HG02610 (cell line): ENCODE measurements at regions not wholly inside any gene's neighbourhood (a gene's known extent, or its start where the extent isn't known, plus 50 kb on each side); places are given as distances from the start of the nearest gene placed in this dataset.
"Not testable (repeated sequence)": the region's sequence is repeated elsewhere in the genome, so short reads cannot be mapped to it uniquely, and the experiment has no call there.

Experiments
- ATAC-seq: cut with Tn5 transposase; IDR thresholded peaks from one replicate; pipeline ENCODE4 v1.9.1; 2021; ENCODE audit warnings: mild to moderate bottlenecking, moderate library complexity; ENCODE audit not compliant: unreplicated experiment

DNA sequence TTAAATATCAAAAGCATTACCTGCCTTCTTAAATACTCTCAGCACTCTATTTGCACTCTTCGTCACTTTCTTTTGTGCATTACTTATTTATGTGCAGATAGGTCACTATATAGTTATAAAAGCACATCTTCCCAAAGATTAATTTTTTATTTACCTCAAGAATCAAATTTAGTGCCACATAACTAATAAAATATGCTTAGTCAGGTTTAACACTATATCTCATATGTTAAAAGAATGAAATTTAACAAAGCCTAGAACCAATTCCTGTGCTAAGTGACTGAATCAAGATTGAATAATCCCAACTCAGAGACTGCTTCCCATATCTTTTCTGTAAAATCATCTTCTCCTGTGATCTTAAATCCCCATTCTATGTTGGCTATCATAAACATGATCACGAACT lies 957.5 kb upstream of the NXPH2 start:
- no peak for ATAC-seq

DNA sequence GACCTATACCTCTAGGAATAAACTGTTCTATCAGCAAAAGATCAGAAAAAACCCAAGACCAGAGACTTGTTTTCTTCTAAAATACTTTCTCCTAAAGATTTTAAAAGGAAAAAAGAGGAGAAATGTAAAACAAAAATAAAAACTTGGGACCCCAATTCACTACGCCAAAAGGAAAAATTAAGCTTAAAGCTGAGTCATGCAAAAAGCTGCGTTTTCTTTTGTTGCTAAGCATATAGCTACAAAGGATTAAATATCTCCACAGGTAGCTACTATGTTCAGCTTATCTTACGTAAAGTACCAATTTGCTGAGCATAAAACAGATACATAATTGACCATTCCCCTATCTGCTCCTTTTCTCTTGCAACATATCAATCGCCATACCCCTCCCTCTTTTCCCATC lies 950.0 kb upstream of the NXPH2 start:
- no peak for ATAC-seq

DNA sequence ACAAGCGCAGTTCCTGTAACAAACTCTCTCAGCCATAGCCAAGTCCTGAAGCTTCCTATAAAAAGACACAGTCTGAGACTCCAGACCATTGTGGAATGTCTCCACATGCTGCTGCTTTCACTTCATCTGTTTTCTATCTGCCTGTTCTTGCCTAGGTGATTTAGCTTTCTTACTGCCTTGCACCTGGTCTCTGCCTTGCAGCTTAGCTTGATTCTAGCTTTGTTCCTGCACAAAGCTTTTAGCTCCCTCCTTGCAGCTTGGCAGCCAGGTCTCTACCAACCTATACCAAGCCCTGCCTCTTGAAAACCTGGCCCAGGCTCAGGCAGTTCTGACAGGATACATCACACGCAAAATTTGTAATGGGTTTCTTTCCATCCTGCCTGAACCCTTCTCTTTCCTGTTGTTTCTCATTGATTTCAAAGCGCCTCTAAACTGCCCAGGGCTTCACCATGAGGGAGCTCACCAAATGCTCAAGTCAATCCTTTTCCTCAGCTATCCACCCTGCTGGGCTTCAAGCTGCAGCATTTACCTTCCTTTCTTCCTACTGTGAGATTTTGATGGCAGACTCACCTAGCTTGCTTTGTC lies 941.3 kb upstream of the NXPH2 start:
- no peak for ATAC-seq

DNA sequence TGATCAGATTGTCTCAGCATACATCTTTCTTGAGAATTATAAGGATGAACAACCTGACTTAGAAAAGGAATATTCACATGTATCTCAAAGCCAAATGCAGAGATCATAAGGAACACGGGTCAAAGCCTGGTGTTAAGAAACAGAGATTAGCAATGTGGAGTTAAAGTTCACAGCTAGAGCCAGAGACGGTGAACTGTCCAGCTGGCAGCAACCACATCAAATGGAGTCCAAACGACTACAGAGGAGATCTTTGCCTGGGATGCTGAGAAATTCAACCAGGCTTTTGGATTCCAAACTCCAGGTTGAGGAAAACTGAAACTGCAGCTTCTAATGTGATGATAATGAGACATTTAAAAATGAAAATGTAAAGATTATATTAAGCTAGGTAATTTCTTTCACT lies 939.9 kb upstream of the NXPH2 start:
- ATAC-seq = no peak

DNA sequence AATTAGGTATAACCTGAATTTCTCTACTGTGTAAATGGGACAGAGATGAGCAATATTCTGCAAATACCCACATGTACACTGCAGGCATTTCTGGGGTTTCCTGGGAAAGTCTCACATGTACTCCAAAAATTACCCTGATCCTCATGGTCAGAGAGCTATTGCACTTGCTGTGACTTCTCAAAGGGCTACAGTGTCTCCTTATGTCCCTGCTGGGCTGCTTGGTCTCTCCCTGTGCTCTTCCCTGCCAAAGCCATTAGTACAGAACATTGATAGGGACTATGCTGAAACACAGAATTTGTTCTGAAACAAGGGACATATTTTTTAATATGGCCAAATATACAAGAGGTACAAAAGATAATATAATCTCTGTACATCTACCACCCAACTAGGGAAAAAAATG lies 924.4 kb upstream of the NXPH2 start:
- ATAC-seq = no peak

DNA sequence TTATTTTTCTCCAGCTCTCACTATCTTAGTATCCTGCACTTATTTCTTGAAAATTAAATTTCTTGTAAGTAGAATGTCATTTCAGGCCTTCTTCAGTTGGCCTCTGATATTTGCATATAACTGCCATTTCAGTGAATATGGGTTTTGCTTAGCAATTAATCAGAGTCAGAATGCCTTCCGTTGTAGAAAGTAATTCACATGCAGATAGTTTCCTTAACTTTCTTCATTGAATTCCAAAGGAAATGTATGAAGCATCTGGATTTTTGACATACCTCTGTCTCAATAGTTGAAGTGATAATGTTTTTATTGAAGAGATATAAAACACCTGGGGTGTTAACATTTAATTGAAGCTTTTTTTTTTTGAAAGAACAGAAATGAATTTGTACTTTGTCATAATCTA lies 914.1 kb upstream of the NXPH2 start:
- no peak for ATAC-seq

DNA sequence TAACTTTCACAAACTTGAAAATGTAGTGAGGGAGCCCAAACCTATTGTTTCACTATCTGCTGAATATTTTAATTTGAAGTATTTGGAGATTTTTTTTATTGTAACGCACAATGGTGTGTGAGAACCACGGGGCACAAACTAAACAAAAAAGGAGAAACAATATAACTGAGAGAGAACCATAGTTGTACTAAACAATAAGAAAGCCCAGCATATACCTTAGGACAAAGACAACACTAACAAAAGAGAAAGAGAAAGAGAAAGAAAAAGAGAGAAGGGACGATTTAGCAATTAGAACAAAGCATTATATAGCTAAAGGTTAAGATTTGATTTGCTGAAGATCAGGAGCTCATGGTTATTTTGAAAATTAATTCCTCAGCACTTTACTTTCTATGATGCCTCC lies 906.0 kb upstream of the NXPH2 start:
- no peak for ATAC-seq

DNA sequence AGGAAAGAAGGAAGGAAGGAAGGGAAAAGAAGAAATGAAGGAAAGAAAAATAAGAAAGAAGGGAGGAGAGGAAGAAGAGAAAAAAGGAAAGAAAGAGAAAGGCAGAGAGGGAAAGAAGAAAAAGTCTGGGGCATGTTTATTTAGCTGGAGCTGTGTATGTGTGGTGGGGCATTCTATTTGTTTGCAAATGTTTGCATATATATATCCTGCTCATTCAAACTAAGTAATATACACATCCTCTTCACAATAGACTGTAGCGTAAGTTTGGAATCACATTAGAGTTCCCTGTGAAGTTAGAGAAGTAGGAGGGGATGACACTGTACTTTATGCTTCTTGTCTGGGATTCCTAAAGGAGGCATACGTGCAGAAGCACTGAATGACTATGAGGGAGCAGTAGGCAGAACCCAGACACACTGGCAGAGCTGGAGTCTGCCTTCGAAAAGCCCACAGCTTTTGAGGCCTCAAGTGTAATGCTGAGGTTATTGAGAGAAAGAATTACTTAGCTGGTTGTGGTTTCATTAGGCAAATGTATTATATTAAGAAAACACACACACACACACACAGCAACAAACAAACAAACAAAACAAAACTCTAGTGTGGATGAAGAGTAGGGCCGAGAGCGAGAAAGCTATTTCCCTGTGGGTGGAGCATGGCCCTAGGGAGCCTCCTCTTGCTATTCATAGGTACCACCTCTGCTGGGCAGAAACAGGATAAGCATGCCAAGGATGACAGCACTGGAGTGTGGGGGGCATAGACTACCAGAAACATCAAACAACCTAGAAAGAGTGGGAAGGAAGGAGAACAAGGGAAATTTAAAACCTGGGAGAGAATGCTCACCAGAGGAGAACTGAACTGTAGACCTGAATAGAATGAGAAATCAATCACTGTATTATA lies 905.1 kb upstream of the NXPH2 start:
- no peak for ATAC-seq

DNA sequence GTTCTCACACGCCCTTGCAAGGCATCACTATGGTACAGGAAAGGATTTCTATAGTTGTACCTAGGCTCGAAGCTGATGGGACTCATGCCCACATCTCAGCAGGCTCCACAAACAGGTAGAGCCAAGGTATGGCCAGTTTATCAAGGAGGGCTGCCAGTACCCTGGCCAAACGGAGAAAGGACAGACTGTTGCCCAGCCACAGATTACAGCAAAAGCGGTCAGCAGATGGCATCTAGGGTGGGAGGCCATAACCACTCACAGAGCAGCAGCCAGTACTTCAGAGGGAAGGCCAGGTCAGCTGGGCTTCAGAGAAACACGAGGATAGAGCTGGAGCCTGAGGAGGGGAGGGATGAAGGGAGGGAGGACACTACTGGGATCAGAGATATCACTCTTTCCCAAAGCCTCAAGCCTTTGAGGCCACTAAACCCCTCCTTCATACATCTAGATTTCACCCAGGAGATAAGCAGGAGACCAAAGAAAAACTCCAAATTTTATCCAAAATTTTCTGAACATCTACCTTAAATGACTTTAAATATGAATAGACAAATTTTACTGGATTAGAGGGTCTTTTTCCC lies 904.2 kb upstream of the NXPH2 start:
- no peak for ATAC-seq

DNA sequence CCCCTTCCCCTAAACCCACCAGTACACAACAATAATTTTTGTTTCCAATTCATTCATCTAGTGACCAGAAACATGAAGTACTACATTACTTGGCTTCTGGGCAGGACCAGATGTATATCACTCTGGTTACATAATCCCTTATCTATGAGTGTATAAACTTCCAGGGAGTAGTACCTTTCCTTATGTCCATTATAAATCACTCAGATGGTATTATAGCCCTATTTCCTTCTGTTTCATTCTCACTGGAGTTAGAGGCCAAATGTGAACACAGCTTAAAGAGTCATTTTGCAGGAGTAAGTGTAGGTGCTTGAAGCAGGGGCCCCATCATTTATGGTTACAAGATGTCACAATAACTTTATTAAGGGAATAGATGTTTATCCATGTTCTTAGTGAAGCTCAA lies 894.4 kb upstream of the NXPH2 start:
- no peak for ATAC-seq

DNA sequence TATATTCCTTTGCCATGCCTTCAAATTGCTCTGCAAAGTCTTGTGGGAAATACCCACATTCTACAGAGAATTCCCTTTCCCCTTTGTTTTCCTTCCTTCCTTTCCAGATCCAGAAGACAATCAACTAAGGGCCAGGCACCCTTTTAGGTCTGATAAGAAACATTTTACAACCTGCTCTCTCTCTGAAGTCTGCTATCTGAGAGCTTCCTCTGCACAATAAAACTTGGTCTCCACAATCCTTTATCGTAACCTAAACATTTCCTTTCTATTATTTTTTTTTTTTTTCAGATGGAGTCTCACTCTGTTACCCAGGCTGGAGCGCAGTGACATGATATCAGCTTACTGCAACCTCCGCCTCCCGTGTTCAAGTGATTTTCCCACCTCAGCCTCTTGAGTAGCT lies 893.3 kb upstream of the NXPH2 start:
- ATAC-seq = not testable (repeated sequence)

DNA sequence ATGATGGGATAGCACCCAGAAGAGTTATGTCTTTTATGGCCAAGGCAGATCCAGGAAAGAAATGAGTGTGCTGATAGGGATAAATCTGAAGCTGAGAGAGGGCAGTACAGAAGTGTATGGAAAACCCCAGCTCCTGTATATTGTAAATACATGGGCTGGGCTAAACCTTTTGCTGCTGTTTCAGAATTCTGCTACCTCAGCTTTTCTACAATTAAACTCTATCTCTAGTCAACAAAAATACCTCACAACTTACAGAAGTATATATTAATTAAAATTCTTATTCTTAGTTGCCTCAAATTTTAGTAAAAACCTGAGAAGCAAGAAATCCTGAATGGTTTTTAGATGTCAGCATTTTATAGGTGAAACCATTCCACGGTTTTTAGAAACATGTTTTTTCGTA lies 889.5 kb upstream of the NXPH2 start:
- ATAC-seq = no peak

DNA sequence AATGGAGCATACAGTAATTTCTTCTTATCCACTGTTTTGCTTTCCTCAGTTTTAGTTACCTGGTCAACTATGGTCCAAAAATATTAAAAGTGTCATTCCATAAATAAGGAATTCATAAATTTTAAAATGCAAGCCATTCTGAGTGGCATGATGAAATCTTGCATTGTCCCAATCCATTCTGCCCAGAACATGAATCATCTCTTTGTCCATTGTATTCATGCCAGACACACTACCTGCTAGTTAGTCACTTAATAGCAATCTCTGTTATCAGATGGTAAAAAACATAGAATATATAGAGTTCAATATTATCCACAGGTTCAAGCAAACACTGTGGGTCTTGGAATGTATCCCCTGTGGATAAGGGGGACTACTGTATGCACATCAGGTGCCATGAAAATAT lies 872.2 kb upstream of the NXPH2 start:
- ATAC-seq = no peak

DNA sequence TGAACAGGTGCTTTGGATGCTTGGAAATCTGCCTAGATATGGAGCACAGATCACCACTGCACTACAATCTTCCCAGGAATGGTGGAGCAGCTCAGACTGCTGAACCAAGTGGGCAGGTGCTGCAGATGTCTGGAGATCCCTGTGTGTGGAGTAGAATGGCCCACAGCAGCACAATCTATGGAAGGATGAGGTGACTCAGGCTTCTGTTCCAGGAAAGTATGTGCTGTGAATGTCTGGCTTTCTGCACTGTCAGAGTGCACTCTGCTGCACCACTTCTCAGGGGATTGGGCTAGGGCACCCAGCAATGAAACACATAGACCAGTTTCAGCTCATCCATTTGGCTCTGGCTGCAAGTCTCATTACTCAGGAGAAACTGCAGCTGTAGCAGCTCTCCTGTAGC lies 865.4 kb upstream of the NXPH2 start:
- ATAC-seq = no peak

DNA sequence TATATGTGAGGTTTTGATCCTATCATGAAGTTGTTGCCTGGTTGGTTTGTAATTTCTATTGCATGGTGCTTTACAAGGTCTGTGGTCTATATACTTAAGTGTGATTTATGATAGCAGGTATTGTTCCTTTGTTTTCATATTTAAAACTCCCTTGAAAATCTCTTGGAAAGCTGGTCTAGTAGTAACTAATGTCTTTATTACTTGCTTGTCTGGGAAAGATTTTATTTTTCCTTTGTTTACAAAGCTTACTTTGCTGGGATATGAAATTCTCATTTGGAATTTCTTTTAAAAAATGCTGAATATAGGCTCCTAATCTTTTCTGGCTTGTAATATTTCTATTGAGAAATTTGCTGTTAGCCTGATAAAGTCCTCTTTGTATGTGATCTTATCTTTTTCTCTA lies 862.9 kb upstream of the NXPH2 start:
- ATAC-seq = no peak

DNA sequence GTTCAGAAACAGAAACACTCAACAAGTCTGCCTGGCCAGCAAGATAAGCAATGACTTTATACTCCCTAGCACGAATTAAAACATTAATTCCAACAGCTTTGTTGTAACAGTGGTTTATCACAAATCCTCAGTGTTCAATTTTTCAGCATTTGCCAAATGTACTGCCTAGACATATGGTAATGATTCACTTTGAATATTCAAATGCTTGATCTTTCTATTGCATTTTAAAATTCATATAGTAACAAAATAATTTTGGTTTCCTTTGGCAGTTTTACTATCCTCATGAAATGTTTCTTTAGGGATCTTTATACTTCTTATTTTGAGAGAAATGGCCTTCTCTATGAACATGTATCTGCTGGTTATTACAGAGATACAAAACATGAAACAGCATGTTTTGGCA lies 851.8 kb upstream of the NXPH2 start:
- ATAC-seq = no peak

DNA sequence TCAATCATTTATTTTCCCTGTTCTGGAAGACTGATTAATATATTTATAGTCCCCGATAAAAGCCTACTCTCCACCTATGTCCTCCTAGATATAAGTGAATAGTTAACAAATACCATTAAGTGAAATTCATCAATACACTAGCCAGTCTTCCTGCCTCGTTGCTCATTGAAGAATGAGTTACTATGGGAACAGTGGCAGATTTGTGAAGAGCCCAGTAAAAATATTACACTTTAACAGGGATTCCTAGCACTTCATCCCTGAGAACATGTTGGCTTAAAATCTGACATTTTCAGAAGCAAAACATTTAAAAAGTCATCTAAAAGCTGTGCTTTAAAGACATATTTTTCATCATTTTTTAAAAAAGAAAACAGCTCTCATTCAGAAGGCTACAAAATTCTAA lies 848.7 kb upstream of the NXPH2 start:
- no peak for ATAC-seq

DNA sequence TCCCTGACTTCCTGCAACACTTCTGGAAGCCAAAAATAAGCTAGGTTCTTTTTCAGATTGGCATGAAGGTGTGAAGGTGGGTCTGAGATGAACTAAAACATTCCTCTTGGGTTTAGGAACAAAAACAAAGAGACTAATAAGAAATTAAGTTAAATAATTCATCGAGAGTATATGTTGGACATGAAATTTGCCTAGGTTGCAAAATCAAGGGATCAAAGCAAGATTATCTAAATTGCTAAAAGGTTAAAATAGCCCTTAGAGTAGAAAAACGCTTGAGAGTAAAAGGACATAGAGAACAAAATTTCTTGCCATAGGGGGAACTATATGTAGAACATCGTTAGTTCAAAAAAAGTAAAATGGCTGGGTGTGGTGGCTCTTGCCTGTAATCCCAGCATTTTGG lies 845.9 kb upstream of the NXPH2 start:
- no peak for ATAC-seq

DNA sequence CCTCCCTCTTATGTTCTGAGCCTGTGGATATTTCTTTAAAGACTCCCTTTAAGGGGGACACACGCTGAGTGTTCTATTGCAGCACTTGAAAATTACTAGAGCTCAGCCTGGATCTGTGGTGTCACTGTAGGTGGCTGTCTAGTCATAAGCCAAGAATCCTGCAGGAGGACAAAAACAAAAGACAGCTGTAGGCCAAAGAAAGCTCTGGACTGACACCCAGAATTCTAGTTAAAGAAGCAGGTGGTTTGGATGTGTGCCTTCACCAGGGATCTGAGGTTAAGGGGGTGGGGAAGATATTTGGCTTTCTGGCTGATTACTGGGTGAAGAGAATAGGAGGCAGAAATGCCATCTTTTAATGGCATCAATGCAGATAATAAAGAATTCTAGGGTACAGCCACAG lies 842.5 kb upstream of the NXPH2 start:
- ATAC-seq = no peak

DNA sequence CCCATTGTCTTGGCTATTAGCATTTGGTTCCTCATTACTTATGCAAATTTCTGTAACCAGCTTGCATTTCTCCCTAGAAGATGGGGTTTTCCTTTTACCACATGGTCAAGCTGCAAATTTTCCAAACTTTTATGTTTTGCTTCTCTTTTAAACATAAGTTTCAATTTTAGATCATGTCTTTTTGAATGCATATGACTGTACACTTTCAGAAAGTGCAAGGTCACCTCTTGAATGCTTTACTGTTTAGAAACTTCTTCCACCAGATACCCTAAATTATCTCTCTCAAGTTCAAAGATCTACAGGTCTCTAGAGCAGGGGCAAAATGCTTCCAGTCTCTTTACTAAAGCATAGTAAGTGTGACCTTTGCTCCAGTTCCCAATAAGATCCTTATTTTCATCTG lies 837.6 kb upstream of the NXPH2 start:
- ATAC-seq = peak; percentile 68

DNA sequence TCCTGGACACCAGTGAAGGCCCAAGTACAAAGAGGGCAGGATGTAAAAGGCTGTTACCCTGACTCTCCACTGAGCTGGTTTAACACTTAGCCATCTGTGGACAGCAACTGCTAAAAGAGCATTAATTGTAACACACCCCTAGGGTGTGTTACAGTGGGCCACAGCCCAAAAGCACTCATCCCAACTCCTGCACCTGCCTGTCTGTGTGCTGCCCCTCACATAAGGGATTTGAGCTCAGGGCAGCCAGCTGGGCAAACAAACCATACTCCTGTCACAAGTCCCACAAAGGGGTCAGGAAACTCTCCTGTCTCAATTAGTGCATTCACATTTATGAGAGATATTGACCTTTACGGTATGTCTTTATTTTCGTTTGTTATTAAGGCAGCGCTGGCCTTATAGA lies 833.1 kb upstream of the NXPH2 start:
- ATAC-seq = no peak

DNA sequence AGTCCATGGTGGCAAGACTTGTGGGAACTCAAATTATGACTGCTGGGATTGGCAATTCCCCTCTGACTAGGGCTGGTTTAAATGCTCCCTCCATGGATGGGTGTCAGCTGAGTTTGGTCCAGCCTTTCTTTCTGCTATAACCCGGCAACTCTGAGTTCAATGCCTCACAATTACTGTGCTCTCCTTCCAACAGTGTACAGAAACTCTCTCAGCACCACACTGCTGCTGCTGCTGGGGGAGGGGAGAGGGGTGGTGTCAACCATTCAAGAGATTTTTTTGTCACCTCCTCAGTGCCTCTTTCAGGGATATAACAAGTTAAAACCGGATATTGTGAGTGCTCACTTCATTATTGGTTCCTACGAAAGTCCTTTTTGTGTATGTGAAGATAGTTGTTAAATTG lies 830.3 kb upstream of the NXPH2 start:
- no peak for ATAC-seq
